Heart right ventricle (tissue), 16 donors: ENCODE measurements at regions not wholly inside any gene's neighbourhood (a gene's known extent, or its start where the extent isn't known, plus 50 kb on each side); places are given as distances from the start of the nearest gene placed in this dataset.

ENCODE experiments used
- ATAC-seq, 8 donors: fragments of 200-7000 bp; cut with Tn5 transposase; one replicate each; pipeline ENCODE4 v1.9.1; 2020; ENCODE audit warnings: mild to moderate bottlenecking in 8 of 8, moderate library complexity in 8 of 8, moderate number of reproducible peaks in 1 of 8
- DNase-seq, 2 donors: peaks; one replicate each; pipeline ENCODE4 v3.0.0-alpha.2; 2020
- H3K27ac ChIP-seq, 10 donors: fragments of 200-600 bp; sonication (generic) in 2 of 10; one replicate each; pipeline versions ENCODE4 v1.5.0 to v1.8.0; 2020 to 2022; ENCODE audit warnings: mild to moderate bottlenecking in 3 of 10
- H3K27me3 ChIP-seq, 7 donors: fragments of 200-600 bp; one replicate each; pipeline ENCODE4 v1.8.0; 2021 to 2022; ENCODE audit warnings: mild to moderate bottlenecking in 2 of 7
- H3K36me3 ChIP-seq, 9 donors: fragments of 200-600 bp; sonication (generic) in 1 of 9; one replicate each; pipeline versions ENCODE4 v1.5.0 to v1.8.0; 2020 to 2022; ENCODE audit warnings: mild to moderate bottlenecking in 2 of 9
- H3K4me1 ChIP-seq, 9 donors: fragments of 200-600 bp; sonication (generic) in 1 of 9; one replicate each; pipeline versions ENCODE4 v1.5.0 to v1.8.0; 2020 to 2022; ENCODE audit warnings: mild to moderate bottlenecking in 4 of 9
- H3K4me3 ChIP-seq, 10 donors: fragments of 200-600 bp; sonication (generic) in 2 of 10; one replicate each; pipeline versions ENCODE4 v1.5.0 to v1.8.0; 2020 to 2022; ENCODE audit warnings: mild to moderate bottlenecking in 7 of 10, moderate library complexity in 2 of 10
- H3K9me3 ChIP-seq, 11 donors: fragments of 200-600 bp in 10 of 11; sonication (generic) in 2 of 11; one replicate each; pipeline versions ENCODE4 v1.5.0 to v1.8.0; 2013 to 2022; ENCODE audit warnings: mild to moderate bottlenecking in 2 of 11, control low read depth in 1 of 11, moderate library complexity in 1 of 11
- WGBS, 2 donors: extraction: QIAGEN DNeasy Blood & Tissue Kit; methylation state at CpG; one replicate each; pipeline ENCODE4 v1.1.7; 2013; ENCODE audit warnings: inconsistent platforms in 1 of 2; 5-methylcytosine and 5-hydroxymethylcytosine counted together
- intact Hi-C, 10 donors: fragments of 100-400 bp; cut with DNase I; formaldehyde crosslinking; loops; one replicate each; pipeline versions ENCODE4 v1.11.1 to v1.14.2; 2022
- TF ChIP-seq, protein P1 (sequence below), 9 donors: fragments of 200-600 bp; sonication (generic) in 2 of 9; IDR thresholded peaks; one replicate each; pipeline versions ENCODE4 v1.5.0 to v1.8.0; 2021 to 2022; ENCODE audit warnings: antibody characterized with exemption in 9 of 9, mild to moderate bottlenecking in 5 of 9, moderate library complexity in 1 of 9
- donor health status: Arrhythmogenic right ventricular cardiomyopathy.
- donor health status: ischemic (EF 13 %, LVEDD 7.1; RV severe dilation, severe dysfunction).
- donor health status: healthy with polysubstance abuse.
- donor health status: DM: no; HTN: yes; CAD: no.
- donor health status: DM: no; HTN: no; CAD: no.
- donor health status: ischemic (EF 25% LVEDD 6.9; RV normal size, moderate dysfunction).
- donor health status: ischemic (EF 25% LVEDD 5.7; RV mildly dilated, moderate dysfunction).
- donor health status: healthy.
- donor health status: DM: yes; HTN: yes; CAD: no.
- donor health status: Ischemic cardiomyopathy.
- donor health status: ischemic (EF 35%, LVEDD 5.7; RV mildly dilated, moderate dysfunction).
- donor health status: nonischemic (EF 11% LVEDD 7.7; RV severe dilation, severe dysfunction).
- donor health status: DM: yes; HTN: yes; CAD: no.
- donor health status: PGD.
- donor health status: ischemic (EF 29% LVEDD 5.4; RV normal size, mild dysfunction).
- donor health status: nonischemic (EF 23%, LVEDD 6.1; RV moderate dilation, normal function).

DNA sequence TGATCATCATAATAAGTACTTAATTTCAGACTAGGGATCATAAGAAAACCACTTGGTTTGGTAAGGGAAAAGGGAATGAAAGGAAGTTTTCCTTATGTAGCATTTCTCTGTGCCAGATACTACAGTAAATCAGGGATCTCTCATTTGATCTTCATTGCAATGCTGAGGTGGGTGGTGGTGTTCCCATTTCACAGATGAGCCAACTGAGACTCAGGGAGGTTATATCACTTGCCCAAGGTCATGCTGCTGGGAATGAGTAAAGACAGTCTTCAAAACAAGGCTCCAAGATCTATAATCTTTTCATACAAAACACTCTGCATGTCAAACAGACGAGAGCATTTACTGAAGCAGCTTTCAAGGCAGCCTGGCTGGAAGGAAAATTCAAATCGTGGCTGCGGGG, 124.6 kb downstream of the GP2 start:
- Histone ChIP-seq H3K4me3 (no peak overlapping the region), H3K9me3 (peaks cover 0 to 7% (median 0%) of the 10 kb centered on the region in 11 donors), H3K27ac (no peak overlapping the region), H3K36me3 (no peaks in the 10 kb centered on the region), H3K27me3 (peaks cover 0 to 45% (median 11%) of the 10 kb centered on the region in 7 donors), H3K4me1 (no peaks in the 10 kb centered on the region)
- intact Hi-C loops: no loop called here
- ATAC-seq (no peak), DNase-seq (no peak)
- TF ChIP-seq, protein P1, sequence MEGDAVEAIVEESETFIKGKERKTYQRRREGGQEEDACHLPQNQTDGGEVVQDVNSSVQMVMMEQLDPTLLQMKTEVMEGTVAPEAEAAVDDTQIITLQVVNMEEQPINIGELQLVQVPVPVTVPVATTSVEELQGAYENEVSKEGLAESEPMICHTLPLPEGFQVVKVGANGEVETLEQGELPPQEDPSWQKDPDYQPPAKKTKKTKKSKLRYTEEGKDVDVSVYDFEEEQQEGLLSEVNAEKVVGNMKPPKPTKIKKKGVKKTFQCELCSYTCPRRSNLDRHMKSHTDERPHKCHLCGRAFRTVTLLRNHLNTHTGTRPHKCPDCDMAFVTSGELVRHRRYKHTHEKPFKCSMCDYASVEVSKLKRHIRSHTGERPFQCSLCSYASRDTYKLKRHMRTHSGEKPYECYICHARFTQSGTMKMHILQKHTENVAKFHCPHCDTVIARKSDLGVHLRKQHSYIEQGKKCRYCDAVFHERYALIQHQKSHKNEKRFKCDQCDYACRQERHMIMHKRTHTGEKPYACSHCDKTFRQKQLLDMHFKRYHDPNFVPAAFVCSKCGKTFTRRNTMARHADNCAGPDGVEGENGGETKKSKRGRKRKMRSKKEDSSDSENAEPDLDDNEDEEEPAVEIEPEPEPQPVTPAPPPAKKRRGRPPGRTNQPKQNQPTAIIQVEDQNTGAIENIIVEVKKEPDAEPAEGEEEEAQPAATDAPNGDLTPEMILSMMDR (IDR thresholded peaks at IDR 0.05): no peak
- WGBS, 2 donors: 41 to 74% methylated on average over 3 of the region's 3 CpGs

DNA sequence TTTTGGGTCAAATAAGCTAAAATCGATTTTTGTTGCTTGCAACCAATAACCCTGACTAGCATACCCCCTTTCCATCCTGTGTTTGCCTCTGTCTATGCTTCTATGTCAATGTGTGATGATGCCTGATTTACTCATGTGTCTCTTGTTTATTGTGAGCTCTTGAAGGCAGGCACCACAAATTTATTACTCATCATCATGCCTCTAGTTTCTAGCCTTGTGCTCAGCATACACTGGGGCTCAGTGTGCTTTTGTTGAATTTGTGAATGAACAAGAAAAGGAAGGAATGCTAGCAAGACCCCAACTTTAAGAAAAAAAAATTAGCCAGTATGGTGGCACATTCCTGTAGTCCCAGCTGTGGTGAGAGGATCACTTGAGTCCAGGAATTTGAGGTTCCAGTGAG, 119.1 kb upstream of the GPR139 start:
- no peaks in the 10 kb centered on the region for H3K9me3 ChIP-seq
- H3K4me3 ChIP-seq: no peak overlapping the region
- TF ChIP-seq, protein P1 (IDR thresholded peaks at IDR 0.05): no peak
- DNase-seq (no peak), ATAC-seq (no peak)
- WGBS, 2 donors: 21 to 25% methylated on average over 1 of the region's 1 CpG
- no peaks in the 10 kb centered on the region for H3K36me3 ChIP-seq
- H3K4me1 ChIP-seq: no peaks in the 10 kb centered on the region
- H3K27ac ChIP-seq: no peak overlapping the region
- peaks cover 0 to 12% (median 3%) of the 10 kb centered on the region in 7 donors for H3K27me3 ChIP-seq
- intact Hi-C loops: no loop called here

DNA sequence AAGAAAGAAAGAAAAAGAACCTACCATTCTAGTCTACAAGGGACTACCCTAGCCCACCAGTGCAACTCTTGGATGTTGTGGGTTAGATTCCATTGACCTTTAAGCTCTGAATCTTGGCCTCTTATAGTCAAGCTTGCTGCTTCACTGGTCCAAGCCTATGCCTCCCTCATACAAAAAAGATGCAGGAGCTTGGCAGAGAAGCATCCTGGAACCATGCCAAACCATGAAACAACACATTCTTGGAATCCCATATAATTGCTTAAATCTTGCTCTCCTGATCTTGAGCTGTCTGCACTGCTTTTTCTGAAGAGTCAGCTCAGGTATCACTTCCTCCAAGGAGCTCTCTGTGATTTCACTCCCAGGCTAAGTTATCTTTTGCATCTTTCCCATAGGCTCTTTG, 117.9 kb upstream of the GPR139 start:
- no peaks in the 10 kb centered on the region for H3K36me3 ChIP-seq
- H3K4me3 ChIP-seq: no peak overlapping the region
- H3K27me3 ChIP-seq: peaks cover 0 to 10% (median under 1%) of the 10 kb centered on the region in 7 donors
- no peak overlapping the region for H3K27ac ChIP-seq
- TF ChIP-seq, protein P1 (IDR thresholded peaks at IDR 0.05): no peak
- H3K9me3 ChIP-seq: no peaks in the 10 kb centered on the region
- no peaks in the 10 kb centered on the region for H3K4me1 ChIP-seq
- intact Hi-C loops: no loop called here
- DNase-seq: no peak
- no peak for ATAC-seq

DNA sequence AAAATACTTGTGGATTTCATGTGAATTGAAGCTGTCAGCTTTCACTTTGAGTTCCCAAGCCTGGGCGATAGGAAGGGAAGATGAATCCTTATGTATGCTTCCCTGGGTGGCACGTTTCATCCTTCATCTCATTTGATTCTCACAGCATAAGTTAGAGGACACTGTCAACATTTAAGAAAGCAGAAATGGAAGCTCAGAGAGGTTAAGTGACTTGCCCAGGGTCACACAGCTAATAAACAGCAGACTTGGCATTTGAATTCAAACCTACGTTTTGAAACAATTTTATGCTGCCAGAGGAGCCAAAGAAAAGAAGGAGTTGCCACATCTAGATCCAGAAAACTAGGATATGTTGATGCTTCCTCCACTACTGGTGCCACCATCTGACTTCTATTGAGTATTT, 108.3 kb upstream of the GPR139 start:
- intact Hi-C loops: no loop called here
- DNase-seq (no peak), ATAC-seq (no peak)
- WGBS, 2 donors: 46 to 51% methylated on average over 3 of the region's 3 CpGs
- Histone ChIP-seq H3K4me1 (no peaks in the 10 kb centered on the region), H3K9me3 (no peaks in the 10 kb centered on the region), H3K36me3 (no peaks in the 10 kb centered on the region), H3K4me3 (no peak overlapping the region), H3K27ac (no peak overlapping the region), H3K27me3 (peaks cover 0 to 19% (median 0%) of the 10 kb centered on the region in 7 donors)
- TF ChIP-seq, protein P1 (IDR thresholded peaks at IDR 0.05): no peak

DNA sequence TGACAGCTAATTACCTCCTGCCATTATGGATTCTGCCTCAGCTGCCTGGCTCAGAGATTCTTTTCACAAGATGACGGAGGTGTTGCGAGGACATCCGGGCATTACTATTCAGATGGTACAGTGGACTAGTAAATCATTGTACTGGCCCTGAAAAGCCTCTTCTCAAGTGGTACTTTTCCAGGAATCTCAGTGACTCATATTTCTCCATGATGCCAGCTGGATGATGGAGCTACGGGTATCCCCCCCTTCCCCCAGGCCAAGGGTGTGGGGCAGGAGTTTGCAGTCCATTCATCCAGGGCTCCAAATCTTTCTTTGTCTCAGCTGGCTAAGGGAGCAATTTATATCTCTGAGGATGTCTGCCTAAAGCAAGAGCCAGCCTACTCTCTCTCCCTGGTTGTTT, 107.7 kb upstream of the GPR139 start:
- Histone ChIP-seq H3K4me1 (no peaks in the 10 kb centered on the region), H3K9me3 (no peaks in the 10 kb centered on the region), H3K27ac (no peak overlapping the region), H3K27me3 (peaks cover 0 to 24% (median 4%) of the 10 kb centered on the region in 7 donors), H3K36me3 (no peaks in the 10 kb centered on the region), H3K4me3 (no peak overlapping the region)
- intact Hi-C loops: no loop called here
- 81 to 82% methylated on average over 4 of the region's 4 CpGs for WGBS, 2 donors
- TF ChIP-seq, protein P1 (IDR thresholded peaks at IDR 0.05): no peak
- no peak for ATAC-seq
- no peak for DNase-seq
